Endothelial cell of umbilical vein (primary cell): ENCODE measurements at regions not wholly inside any gene's neighbourhood (a gene's known extent, or its start where the extent isn't known, plus 50 kb on each side); places are given as distances from the start of the nearest gene placed in this dataset.

Experiments used
- BruUV-seq: library from RNA; stranded (reverse); fragments of 400-500 nt; replicated peaks from 2 replicates; lab custom pipeline; 2021; lab: Mats Ljungman, UMichigan
- CTCF ChIA-PET: fragments of 300-600, 350-600 bp; sonication (Branson Sonifier 250); formaldehyde crosslinking; loops from one replicate; lab custom pipeline; 2021; ENCODE audit warnings: antibody characterized with exemption, inconsistent platforms; lab: Charles Lee
- POLR2A ChIA-PET: fragments of 300-600, 350-600 bp; sonication (Branson Sonifier 250); formaldehyde crosslinking; loops from one replicate; lab custom pipeline; 2021; ENCODE audit warnings: antibody characterized with exemption, inconsistent platforms; lab: Charles Lee
- DNase-seq: peaks from one replicate; pipeline ENCODE4 v3.0.0-alpha.2; 2011; ENCODE audit warnings: low read depth, low spot score
- FAIRE-seq: peaks from 2 replicates; lab custom pipeline; 2011; peaks lifted over from hg19 to GRCh38; lab: Jason Lieb, UNC
- H2AFZ ChIP-seq: 2 replicates; pipeline ENCODE4 v1.6.0; 2012; ENCODE audit warnings: low read depth, low read length, control low read depth, inconsistent platforms
- H3K27ac ChIP-seq: 2 replicates; pipeline ENCODE4 v1.5.1; 2011; ENCODE audit warnings: low read depth, mild to moderate bottlenecking, control low read depth, low read length, moderate library complexity; ENCODE audit not compliant: insufficient read depth
- H3K27me3 ChIP-seq, 2 experiments: 2 replicates each; pipeline versions ENCODE4 v1.6.0 to v1.6.1; 2011; ENCODE audit warnings: low read length in 2 of 2, mixed read lengths in 1 of 2; ENCODE audit not compliant: control insufficient read depth in 2 of 2, insufficient read depth in 2 of 2
- H3K36me3 ChIP-seq, 2 experiments: 2 replicates in 1 of 2; 3 replicates in 1 of 2; pipeline ENCODE4 v1.5.1; 2011; ENCODE audit warnings: low read length in 2 of 2, mild to moderate bottlenecking in 1 of 2, moderate library complexity in 1 of 2; ENCODE audit not compliant: control insufficient read depth in 2 of 2, insufficient read depth in 2 of 2; ENCODE audit errors: extremely low read depth in 1 of 2
- H3K4me1 ChIP-seq: 3 replicates; pipeline ENCODE4 v1.5.1; 2011; ENCODE audit warnings: mild to moderate bottlenecking, low read length; ENCODE audit not compliant: control insufficient read depth, insufficient read depth; ENCODE audit errors: extremely low read depth
- H3K4me2 ChIP-seq: 2 replicates; pipeline ENCODE4 v1.6.1; 2011; ENCODE audit warnings: low read length, control low read depth, mixed read lengths; ENCODE audit not compliant: insufficient read depth
- H3K4me3 ChIP-seq, 3 experiments: fragments of 200-600 bp in 1 of 3; sonication (generic), shearing (Covaris generic) in 1 of 3; replicated peaks in 1 of 3; 2 replicates each; pipeline ENCODE4 v1.5.1; 2011 to 2016; ENCODE audit warnings: control low read depth in 3 of 3, low read length in 3 of 3, mild to moderate bottlenecking in 2 of 3, inconsistent platforms in 1 of 3, low read depth in 1 of 3, moderate library complexity in 1 of 3; ENCODE audit not compliant: insufficient read depth in 1 of 3
- H3K79me2 ChIP-seq: 2 replicates; pipeline ENCODE4 v1.6.0; 2012; ENCODE audit warnings: low read length, inconsistent platforms; ENCODE audit not compliant: control insufficient read depth, insufficient read depth
- H3K9ac ChIP-seq: replicated peaks from 2 replicates; pipeline ENCODE3; 2011; ENCODE audit warnings: low read length, control low read depth; ENCODE audit not compliant: insufficient read depth; ENCODE audit errors: extremely low read depth
- H3K9me1 ChIP-seq: replicated peaks from 3 replicates; pipeline ENCODE4 v1.6.0; 2011; ENCODE audit warnings: mild to moderate bottlenecking, low read length; ENCODE audit not compliant: control insufficient read depth, insufficient read depth; ENCODE audit errors: extremely low read depth
- H3K9me3 ChIP-seq: replicated peaks from 2 replicates; pipeline ENCODE4 v1.5.1; 2012; ENCODE audit warnings: low read length, inconsistent platforms; ENCODE audit not compliant: control insufficient read depth, insufficient read depth
- H4K20me1 ChIP-seq: replicated peaks from 2 replicates; pipeline ENCODE3; 2011; ENCODE audit warnings: mild to moderate bottlenecking, low read length; ENCODE audit not compliant: control insufficient read depth, insufficient read depth; ENCODE audit errors: extremely low read depth
- EZH2 ChIP-seq: IDR thresholded peaks from 2 replicates; pipeline ENCODE4 v1.6.1; 2012; ENCODE audit warnings: borderline replicate concordance, low read depth, mild to moderate bottlenecking, moderate library complexity, low read length, inconsistent platforms; ENCODE audit not compliant: severe bottlenecking
- FOS ChIP-seq: IDR thresholded peaks from 2 replicates; pipeline ENCODE4 v1.6.1; 2011; ENCODE audit warnings: mild to moderate bottlenecking, low read length, moderate library complexity, borderline replicate concordance; ENCODE audit not compliant: insufficient read depth
- GATA2 ChIP-seq: IDR thresholded peaks from 2 replicates; pipeline ENCODE4 v1.7.0; 2011; ENCODE audit warnings: low read depth, mild to moderate bottlenecking, moderate library complexity, mixed read lengths, low read length; ENCODE audit not compliant: insufficient read length, insufficient read depth
- JUN ChIP-seq: IDR thresholded peaks from 2 replicates; pipeline ENCODE4 v1.6.1; 2011; ENCODE audit warnings: borderline replicate concordance, low read depth; ENCODE audit not compliant: insufficient read length, insufficient read depth
- MYC ChIP-seq: IDR thresholded peaks from one replicate; pipeline ENCODE4 v1.6.1; 2011; ENCODE audit warnings: mild to moderate bottlenecking, low read depth, low read length
- POLR2A ChIP-seq: IDR thresholded peaks from 2 replicates; pipeline ENCODE4 v1.6.1; 2012; ENCODE audit warnings: low read depth, mild to moderate bottlenecking, control low read depth, low read length
- POLR2AphosphoS5 ChIP-seq: IDR thresholded peaks from 2 replicates; pipeline ENCODE4 v1.6.1; 2012; ENCODE audit warnings: low read depth, mild to moderate bottlenecking, control low read depth, low read length, moderate library complexity; ENCODE audit not compliant: insufficient read depth
- dilution Hi-C: fragments of 300-500 bp; cut with MboI; formaldehyde crosslinking; loops from one replicate; pipeline ENCODE4 v1.15.0; 2019; ENCODE audit warnings: low sequenced_read_pairs; ENCODE audit not compliant: extremely low pct_ligation_motif_present
- intact Hi-C: fragments of 100-400 bp; cut with micrococcal nuclease; formaldehyde crosslinking; loops from one replicate; pipeline ENCODE4 v1.10.0; 2022
- TF ChIP-seq, protein P1 (sequence below), 2 donors: IDR thresholded peaks; 1 replicate in 1 of 2; 2 replicates in 1 of 2; pipeline ENCODE4 v1.5.1; 2011; ENCODE audit warnings: low read length in 2 of 2, mild to moderate bottlenecking in 2 of 2, moderate library complexity in 2 of 2, control low read depth in 1 of 2, inconsistent platforms in 1 of 2, low read depth in 1 of 2; ENCODE audit not compliant: insufficient read depth in 1 of 2; ENCODE audit errors: extremely low read depth in 1 of 2
- TF ChIP-seq, protein P2 (sequence below): IDR thresholded peaks from 2 replicates; pipeline ENCODE4 v1.6.1; 2011; ENCODE audit not compliant: insufficient read depth, insufficient read length

DNA sequence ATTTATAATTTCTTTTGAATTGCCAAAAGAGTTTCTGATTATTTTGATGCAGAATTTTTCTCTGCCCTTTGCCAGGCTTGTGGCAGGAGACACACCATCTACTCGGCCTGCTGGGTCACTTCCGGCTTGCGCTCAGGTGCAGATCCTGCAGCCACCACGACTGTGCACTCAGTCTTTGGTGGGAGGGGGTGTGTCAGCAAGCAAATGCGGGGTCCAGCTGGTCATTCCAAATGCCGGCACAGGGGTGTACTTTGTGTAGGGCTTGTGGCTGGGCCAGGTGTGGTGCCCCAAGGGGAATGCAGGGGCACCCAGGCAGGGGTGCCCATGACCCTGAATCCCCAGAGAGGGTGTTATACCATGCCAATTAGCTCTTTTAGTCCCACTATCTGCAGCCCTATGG, 673.0 kb downstream of the TLL1 start:
- no peaks in the 10 kb centered on the region for H3K27me3 ChIP-seq
- no peak overlapping the region for H3K27ac ChIP-seq
- POLR2A ChIA-PET: no interaction called here
- no peaks in the 10 kb centered on the region for H3K9me3 ChIP-seq
- no peak overlapping the region for H3K4me3 ChIP-seq
- TF ChIP-seq EZH2 (no peak), MYC (no peak), POLR2AphosphoS5 (no peak), JUN (no peak)
- TF ChIP-seq, protein P1, sequence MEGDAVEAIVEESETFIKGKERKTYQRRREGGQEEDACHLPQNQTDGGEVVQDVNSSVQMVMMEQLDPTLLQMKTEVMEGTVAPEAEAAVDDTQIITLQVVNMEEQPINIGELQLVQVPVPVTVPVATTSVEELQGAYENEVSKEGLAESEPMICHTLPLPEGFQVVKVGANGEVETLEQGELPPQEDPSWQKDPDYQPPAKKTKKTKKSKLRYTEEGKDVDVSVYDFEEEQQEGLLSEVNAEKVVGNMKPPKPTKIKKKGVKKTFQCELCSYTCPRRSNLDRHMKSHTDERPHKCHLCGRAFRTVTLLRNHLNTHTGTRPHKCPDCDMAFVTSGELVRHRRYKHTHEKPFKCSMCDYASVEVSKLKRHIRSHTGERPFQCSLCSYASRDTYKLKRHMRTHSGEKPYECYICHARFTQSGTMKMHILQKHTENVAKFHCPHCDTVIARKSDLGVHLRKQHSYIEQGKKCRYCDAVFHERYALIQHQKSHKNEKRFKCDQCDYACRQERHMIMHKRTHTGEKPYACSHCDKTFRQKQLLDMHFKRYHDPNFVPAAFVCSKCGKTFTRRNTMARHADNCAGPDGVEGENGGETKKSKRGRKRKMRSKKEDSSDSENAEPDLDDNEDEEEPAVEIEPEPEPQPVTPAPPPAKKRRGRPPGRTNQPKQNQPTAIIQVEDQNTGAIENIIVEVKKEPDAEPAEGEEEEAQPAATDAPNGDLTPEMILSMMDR (IDR thresholded peaks at IDR 0.05; ENCODE audit: extremely low read depth in 1 of 2, insufficient read depth in 1 of 2, low read depth in 1 of 2, low read length in 2 of 2): no peak
- H3K4me2 ChIP-seq: no peak overlapping the region
- no peak for FAIRE-seq
- BruUV-seq: no TSS peak
- no peaks in the 10 kb centered on the region for H3K79me2 ChIP-seq
- no peaks in the 10 kb centered on the region for H3K36me3 ChIP-seq
- H4K20me1 ChIP-seq: no peaks in the 10 kb centered on the region
- no peaks in the 10 kb centered on the region for H3K9me1 ChIP-seq
- DNase-seq: no peak
- CTCF ChIA-PET: no interaction called here
- dilution Hi-C loops (no loop called here), intact Hi-C loops (no loop called here)
- H2AFZ ChIP-seq: no peak overlapping the region
- H3K9ac ChIP-seq: no peak overlapping the region
- no peaks in the 10 kb centered on the region for H3K4me1 ChIP-seq

DNA sequence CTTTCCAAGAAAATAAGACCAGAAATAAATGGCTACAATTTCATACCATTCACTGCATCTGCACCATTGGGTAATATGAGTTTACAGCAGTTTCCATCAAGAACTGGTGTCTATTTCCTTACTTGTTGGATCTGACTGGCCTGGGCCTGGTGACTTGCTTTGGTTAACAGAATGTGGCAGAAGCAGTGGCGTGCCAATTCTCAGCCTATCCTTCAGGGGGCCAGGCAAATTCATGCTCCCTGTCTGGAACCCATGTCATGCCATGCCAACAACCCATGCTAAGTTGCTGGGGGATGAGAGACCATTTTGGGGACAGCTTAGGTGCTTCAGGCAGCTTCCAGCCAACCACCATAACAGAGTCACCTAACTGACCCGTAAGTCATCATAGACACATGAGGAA, 656.7 kb downstream of the SPOCK3 start:
- ChIA-PET CTCF (no interaction called here), POLR2A (no interaction called here)
- Histone ChIP-seq H4K20me1 (no peaks in the 10 kb centered on the region), H3K4me2 (no peak overlapping the region), H3K36me3 (no peaks in the 10 kb centered on the region), H3K9me1 (no peaks in the 10 kb centered on the region), H3K79me2 (no peaks in the 10 kb centered on the region), H2AFZ (no peak overlapping the region), H3K9ac (no peak overlapping the region), H3K9me3 (peaks cover 2% of the 10 kb centered on the region), H3K4me1 (no peaks in the 10 kb centered on the region), H3K27ac (no peak overlapping the region), H3K4me3 (no peak overlapping the region), H3K27me3 (no peaks in the 10 kb centered on the region)
- intact Hi-C loops: no loop called here
- no TSS peak for BruUV-seq
- FAIRE-seq (no peak), DNase-seq (no peak)
- TF ChIP-seq EZH2 (no peak), POLR2A (no peak), POLR2AphosphoS5 (no peak), JUN (no peak), FOS (no peak), MYC (no peak), GATA2 (no peak)
- TF ChIP-seq, protein P2, sequence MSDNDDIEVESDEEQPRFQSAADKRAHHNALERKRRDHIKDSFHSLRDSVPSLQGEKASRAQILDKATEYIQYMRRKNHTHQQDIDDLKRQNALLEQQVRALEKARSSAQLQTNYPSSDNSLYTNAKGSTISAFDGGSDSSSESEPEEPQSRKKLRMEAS: no peak
- TF ChIP-seq, protein P1 (IDR thresholded peaks at IDR 0.05; ENCODE audit: extremely low read depth in 1 of 2, insufficient read depth in 1 of 2, low read depth in 1 of 2, low read length in 2 of 2): no peak
- dilution Hi-C loops: no loop called here
